ENCODE measurements at regions not wholly inside any gene's neighbourhood (a gene's known extent, or its start where the extent isn't known, plus 50 kb on each side); places are given as distances from the start of the nearest gene placed in this dataset.

DNA sequence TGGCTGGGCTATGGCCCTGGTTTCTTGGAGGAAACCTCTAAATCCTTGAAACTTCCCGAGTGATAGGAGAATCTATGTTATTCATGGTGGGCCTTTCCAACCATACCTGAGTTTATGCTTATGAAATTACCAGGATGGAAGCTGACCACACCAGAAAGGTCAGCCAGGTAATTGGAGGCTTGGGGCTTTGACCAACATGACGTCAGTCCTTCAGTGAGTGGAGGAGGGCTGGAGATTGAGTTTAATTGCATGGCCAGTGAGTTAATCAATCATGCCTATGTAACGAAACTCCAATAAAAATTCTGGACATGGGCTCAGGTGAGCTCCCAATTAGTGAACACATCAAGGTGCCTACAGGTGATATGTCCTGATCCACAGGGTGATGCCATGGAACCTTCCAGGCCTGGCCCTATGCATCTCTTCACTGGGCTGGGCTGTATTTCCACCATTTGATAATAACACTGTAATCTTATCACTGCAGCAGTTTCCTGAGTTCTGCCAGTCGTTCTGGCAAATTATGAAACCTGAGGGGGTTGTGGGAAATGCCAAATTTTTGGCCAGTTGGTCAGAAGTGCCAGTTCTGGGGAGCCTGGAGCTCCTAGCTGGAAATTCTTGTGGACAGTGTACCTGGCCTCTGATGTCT lies 106.5 kb downstream of the CDH26 start:
- DNase-seq = no peak

DNA sequence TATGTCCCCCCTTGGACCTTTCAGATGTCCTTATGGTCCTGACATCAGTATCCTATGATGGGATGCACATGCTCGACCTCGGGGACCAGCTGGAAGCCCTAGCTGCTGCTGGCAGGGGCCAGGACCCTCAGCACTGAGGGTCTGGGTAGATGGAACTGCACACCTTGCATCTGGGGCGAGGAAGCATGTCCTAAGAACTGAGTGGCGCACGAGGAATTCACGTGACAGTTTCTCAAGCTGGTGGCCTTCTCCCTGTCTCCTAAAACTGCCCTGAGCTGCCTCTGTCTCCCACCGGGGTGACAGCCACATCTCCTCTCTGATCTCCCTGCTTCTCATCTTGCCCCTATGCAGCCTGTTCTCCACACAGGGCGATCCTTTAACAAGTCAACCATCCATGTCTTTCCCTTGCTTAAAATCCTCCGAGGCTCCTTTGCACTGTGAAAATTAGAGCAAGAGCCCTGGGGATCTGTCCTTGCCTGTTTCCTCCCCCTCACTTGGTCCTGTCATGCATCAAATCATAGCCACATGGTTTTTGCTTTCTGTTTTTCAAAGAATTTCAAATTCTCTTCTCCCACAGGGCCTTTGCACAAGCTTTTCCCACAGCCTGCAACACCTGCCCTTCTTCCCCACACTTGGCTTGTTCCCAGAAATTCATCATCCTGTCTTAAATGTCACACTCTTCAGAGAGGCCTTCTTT lies 107.7 kb downstream of the CDH26 start:
- DNase-seq = no peak

GRCh38 chr20:60066438-60066823 lies 108.2 kb downstream of the CDH26 start:
- no peak for DNase-seq

- no peak for DNase-seq
Observed at GRCh38 chr20:60068509-60068908, 110.3 kb downstream of the CDH26 start.

DNA sequence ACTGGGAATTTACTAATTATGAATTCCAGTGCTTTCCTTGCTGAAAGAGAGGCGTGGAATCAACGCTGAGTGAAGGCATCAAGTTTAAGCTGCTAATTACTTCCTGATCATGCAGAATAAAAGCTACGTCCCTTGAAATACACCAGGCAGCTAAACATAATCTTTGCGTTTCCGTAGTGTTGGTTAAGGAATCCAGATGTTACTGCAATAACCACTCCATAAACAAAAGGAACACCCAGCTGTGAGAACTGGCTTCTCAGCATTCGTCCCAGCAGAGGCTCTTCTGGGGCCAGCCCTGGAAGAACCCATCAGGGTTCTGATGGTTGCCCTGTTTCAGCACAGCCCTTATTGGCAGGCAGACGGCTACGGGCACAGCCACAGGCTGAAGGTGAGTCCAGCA lies 111.4 kb downstream of the CDH26 start:
- no peak for DNase-seq

- no peak for DNase-seq
Observed at GRCh38 chr20:60070791-60071190, 112.6 kb downstream of the CDH26 start.

- no peak for DNase-seq
Observed at GRCh38 chr20:60071965-60072364, 113.7 kb downstream of the CDH26 start.

DNA sequence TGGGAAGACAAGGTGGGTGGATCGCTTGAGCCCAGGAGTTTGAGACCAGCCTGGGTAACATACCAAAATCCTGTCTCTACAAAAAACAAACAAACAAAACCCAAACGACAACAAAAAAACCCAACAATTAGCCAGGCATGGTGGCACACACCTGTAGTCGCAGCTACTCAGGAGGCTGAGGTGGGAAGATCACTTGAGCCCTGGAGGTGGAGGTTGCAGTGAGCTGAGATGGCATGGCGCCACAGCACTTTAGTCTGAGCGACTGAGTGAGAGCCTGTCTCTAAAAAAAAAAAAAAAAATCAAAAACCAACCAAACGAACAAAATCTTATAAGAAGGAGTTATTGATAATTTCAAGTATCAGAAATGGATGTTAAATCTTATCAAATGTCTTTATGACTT lies 114.9 kb downstream of the CDH26 start:
- no peak for DNase-seq

DNA sequence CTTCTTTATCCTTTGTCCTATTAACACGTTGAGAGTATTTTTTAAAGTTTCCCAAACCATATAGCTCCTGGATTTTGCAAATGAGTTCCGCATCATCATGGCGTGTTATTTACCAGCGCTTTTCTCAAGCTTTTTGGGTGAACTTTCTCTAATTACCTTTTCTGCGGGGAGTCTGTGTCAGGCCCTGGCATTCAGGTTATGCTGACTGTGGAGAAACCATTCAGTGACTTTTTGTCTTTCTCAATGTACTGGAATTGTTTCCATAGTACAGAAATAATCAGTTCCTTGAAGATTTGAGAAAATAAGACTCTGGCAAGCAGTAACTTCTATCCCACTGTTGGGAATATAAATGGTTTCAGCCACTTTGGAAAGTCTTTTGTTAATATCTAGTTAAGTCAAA lies 115.3 kb downstream of the CDH26 start:
- DNase-seq = no peak

GRCh38 chr20:60074276-60074675 lies 116.1 kb downstream of the CDH26 start:
- no peak for DNase-seq

DNA sequence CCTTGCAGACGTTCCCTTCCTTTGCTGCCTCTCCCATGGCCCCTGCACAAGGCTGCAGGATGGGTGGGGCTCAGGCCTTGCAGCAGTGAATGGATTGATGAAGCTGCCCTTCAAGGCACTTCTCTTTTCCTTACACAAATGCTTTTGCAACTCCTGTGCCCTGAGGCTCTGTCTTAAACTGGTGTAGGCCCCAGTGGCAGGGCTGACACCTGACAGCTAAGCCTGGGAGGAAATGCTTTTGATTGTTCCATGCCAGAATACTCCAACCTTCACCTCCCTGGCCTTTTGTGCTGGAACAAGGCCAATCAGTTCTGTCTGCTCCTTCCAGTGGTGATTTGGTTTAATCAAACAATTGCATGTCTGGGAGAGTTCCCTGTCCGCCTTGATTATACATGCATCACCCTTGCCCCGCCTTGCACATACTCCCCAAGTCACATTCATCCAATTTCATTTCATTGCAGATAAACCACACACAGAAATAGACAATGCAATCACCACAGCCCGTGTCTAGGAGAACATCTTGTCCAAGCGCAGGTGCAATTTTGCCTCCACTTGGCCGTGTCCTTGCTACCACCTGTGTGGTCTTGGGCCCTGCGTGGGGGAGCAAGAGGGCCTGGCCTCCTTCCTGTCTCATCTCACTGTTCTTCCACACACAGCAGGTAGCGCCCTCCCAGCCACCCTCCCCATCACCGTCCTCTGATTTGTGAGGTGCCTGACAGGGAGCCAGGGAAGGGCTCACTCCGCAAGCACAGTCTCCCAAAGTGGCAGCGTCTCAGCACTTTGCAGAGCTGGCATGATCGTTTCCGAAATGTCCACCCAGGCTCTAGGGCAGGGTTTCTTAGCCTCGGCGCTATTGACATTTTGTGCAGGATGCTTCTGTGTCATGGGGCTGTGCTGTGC lies 120.4 kb downstream of the CDH26 start:
- no peak for DNase-seq

DNA sequence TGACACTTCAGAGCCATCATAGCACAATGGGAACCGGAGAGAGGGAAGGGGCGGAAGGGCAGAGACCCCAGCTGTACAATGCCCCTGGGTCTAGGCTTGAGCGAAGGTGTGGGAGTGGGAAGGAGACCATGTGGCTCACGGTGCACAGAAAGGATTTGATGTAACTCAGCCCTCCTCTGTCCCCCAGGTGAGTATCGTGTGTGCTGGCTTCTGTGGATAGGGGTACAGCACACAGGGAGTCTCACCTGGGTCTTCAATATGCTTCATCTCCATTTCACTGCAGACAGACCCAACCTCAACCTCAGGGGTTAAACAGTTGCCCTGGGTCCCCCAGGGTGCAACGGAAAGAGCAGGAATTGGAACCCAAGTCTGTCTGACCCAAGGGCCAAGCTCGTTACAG lies 122.2 kb downstream of the CDH26 start:
- no peak for DNase-seq

GRCh38 chr20:60085551-60086132 lies 127.4 kb downstream of the CDH26 start:
- no peak for DNase-seq

- no peak for DNase-seq
Observed at GRCh38 chr20:60086821-60087562, 128.8 kb downstream of the CDH26 start.

GRCh38 chr20:60087563-60088105 lies 129.4 kb downstream of the CDH26 start:
- no peak for DNase-seq

- no peak for DNase-seq
Observed at GRCh38 chr20:60088236-60088635, 130.0 kb downstream of the CDH26 start.

- no peak for DNase-seq
Observed at GRCh38 chr20:60090631-60091030, 132.4 kb downstream of the CDH26 start.

DNA sequence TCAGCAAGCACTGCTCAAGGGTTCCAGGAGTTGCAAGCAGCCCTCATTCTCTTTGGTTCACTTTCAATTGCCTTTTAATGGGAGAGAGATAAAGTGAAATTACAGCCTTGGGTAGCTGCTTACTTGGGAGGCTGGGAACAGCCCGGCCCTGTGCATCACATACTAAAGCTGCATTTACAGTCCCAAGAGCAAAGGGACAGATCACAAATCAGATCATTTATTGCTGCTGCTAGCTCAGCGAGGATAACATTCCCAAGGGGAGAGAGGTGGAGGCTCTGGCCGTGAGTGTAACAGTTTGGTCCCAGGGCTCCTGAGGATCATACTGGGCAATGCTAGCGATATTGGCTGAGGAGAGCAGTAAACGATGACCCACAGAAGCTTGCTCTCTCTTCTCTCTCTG lies 133.1 kb downstream of the CDH26 start:
- no peak for DNase-seq

- DNase-seq = no peak
Observed at GRCh38 chr20:60091861-60092260, 133.6 kb downstream of the CDH26 start.

DNA sequence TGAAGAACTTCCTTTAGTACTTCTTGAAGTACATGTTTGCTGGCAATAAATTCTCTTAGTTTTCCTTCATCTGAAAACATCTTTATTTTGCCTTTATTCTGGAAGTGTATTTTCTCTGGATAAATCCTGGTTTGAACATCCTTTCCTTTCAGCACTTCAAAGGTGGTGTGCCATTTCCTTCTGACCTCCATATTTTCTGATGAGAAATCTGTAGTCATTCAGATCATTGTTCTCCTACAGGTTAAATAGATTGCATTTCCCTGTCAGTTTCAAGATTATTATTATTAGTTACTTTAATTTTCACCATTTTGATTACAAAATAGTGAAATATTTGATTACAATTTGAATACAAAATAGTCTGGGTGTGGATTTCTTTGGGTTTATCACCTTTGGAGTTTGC lies 134.5 kb downstream of the CDH26 start:
- DNase-seq = no peak

- DNase-seq = no peak
Observed at GRCh38 chr20:60095456-60095855, 137.2 kb downstream of the CDH26 start.

DNA sequence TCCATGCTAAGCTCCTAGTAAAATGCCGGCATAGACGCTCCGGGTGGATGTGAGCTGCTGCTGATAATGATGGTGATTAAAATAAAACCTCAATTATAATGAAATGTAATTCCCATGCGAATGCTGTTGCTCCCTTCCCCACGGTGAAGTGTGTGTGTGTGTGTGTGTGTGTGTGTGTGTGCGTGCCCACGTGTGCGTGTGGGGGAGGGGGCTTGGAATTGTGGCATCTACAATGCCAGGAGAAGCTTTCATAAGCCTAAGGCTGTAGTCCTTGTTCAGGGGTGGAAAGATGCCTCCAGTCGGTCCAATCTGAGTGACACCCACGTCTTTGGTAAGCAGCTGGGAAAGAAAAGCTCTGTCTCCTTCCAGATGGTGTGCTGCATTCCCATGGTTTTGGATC lies 137.9 kb downstream of the CDH26 start:
- no peak for DNase-seq

- DNase-seq = no peak
Observed at GRCh38 chr20:60097285-60097684, 139.1 kb downstream of the CDH26 start.
